PC-9 (cell line): ENCODE measurements at regions not wholly inside any gene's neighbourhood (a gene's known extent, or its start where the extent isn't known, plus 50 kb on each side); places are given as distances from the start of the nearest gene placed in this dataset.

Experiments
- EZH2 ChIP-seq: fragments of 200-600 bp; sonication (generic); IDR thresholded peaks from 2 replicates; pipeline ENCODE4 v1.8.0; 2017; ENCODE audit warnings: antibody characterized with exemption, low read depth
- TF ChIP-seq, protein P1 (sequence below): fragments of 200-600 bp; sonication (generic); conservative IDR thresholded peaks from 2 replicates; pipeline ENCODE4 v1.6.1; 2017; ENCODE audit warnings: mixed run types, antibody characterized with exemption, mild to moderate bottlenecking, moderate library complexity

DNA sequence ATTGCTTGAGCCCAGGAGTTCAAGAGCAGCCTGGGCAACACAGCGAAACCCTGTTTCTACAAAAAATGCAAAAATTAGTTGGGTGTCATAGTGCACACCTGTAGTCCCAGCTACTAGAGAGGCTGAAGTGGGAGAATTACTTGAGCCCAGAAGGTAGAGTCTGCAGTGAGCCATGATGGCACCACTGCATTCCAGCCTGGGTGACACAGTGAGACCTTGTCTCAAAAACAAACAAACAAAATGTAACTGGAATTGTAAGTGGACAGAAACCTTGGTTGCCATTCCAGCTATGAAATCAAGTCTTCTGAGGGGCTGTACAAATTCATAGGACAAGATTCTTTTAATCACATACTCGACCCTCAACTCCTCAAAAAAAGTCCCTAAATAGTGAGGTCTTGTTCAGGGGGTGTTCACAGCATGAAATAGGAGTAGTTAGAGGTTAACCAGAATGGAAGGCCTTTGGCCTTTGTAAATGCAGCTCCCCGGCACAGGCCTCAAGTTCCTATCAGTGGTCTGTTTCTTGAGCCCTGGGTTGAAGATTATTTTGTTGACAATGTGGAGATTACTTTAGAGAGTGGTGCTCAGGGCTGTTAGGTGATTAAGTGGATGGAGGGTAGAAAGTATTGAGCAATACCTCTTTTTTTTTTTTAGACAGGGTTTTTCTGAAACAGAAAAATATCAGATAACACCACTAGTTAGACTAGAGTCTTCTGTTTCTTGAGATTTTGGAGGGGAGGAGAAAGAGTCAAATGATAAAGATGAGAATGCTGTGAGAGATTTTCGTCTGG, 138.7 kb upstream of the ZNF648 start:
- TF ChIP-seq, protein P1, sequence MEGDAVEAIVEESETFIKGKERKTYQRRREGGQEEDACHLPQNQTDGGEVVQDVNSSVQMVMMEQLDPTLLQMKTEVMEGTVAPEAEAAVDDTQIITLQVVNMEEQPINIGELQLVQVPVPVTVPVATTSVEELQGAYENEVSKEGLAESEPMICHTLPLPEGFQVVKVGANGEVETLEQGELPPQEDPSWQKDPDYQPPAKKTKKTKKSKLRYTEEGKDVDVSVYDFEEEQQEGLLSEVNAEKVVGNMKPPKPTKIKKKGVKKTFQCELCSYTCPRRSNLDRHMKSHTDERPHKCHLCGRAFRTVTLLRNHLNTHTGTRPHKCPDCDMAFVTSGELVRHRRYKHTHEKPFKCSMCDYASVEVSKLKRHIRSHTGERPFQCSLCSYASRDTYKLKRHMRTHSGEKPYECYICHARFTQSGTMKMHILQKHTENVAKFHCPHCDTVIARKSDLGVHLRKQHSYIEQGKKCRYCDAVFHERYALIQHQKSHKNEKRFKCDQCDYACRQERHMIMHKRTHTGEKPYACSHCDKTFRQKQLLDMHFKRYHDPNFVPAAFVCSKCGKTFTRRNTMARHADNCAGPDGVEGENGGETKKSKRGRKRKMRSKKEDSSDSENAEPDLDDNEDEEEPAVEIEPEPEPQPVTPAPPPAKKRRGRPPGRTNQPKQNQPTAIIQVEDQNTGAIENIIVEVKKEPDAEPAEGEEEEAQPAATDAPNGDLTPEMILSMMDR, result no peak
- no peak for TF ChIP-seq EZH2
